ENCODE measurements at regions not wholly inside any gene's neighbourhood (a gene's known extent, or its start where the extent isn't known, plus 50 kb on each side); places are given as distances from the start of the nearest gene placed in this dataset.
"Not testable (repeated sequence)": the region's sequence is repeated elsewhere in the genome, so short reads cannot be mapped to it uniquely, and the experiment has no call there.

DNA sequence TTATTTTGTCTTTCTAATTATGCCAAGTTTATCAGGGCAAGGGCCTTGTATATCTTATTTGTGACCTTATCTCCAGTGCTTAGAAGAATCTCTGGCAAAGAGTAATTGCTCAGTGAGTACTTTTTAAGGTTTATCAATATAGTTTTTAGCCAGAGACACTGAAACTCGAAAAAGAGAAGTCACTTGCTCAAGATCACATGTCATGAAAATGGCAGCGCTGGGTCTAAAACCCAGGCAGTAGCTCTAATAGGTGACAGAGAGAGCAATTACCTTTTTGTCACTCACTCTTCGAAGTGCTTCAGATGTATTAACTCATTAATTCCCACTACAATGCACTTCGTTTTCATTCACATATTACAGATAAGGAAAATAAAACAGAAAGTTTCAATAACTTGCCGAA lies 667.5 kb downstream of the DOK5 start:
- DNase-seq = no peak

DNA sequence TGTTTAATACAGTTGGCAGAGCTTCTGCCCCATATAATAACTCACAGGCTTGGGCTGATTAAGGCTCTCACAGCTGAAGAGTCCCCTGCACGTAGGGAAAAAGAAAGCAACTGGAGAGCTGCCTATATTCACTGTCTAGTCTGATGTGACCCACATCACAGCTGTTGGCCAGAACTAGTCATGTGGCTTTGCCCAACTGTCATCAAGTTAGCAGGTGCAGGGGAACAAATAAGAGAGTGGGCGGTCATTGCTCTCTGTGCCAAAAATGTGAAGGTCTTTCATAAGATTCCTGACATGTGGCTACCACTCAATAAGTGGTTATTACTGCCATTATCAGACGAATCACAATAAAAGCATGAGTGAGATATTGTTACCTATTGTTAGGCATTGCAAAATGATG lies 665.2 kb downstream of the DOK5 start:
- DNase-seq = no peak

GRCh38 chr20:55139173-55139765 lies 663.9 kb downstream of the DOK5 start:
- DNase-seq = no peak

DNA sequence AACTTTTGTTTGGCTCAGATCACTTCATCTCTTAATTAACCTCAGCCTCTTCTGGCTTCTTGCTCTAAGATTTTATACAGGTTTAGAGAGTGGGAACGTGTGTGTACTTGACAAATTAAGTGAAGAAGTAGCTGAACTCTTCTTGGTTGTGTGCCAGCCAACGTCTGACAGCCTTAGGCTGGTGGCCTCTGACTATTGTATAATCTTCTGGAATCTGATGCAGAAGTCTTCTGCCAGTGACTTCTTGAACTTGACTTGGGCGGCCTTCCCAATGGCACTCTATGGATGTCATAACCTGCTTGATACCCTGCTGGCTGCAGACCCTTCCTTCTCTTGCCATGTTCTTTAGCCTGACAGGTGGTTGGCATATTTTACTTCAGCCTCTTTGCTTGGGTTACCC lies 660.5 kb downstream of the DOK5 start:
- DNase-seq = no peak

- no peak for DNase-seq
Measured at GRCh38 chr20:55132523-55132922, 657.1 kb downstream of the DOK5 start.

DNA sequence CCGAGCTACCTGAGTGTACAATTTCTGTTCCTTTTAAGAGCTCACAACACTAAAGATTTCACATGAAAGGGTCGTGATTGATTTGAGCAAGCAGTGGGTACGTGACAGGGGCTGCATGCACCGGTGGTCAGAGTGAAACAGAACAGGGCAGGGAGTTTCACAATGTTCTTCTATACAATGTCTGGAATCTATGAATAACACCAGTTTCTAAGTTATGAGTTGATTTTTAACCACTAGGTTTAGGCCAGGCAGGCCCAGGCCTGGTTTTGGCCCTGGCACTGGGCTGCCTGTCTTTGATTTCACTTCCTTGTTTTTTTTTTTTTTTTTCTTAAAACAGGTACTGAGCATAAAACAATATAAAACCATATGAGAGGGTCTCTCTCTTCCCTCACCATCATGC lies 642.2 kb downstream of the DOK5 start:
- DNase-seq = not testable (repeated sequence)

DNA sequence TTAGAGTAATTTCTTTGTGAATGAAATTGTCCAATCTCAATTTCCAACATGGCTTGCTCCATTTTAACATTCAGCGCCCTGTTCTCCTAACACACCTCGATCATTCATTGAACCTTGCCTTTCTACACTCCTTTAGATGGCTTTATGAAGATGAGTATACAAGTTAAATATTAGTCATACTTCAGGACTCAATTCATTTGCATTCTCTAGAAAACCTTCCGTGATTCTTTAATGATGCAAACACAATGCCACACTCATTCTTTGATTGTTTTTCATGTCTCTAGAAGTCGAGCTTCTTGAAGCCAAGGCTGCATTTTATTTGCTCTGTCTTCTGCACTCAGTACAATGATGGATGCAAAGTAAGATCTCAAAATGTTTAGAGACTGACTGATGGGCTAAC lies 641.2 kb downstream of the DOK5 start:
- DNase-seq = no peak

DNA sequence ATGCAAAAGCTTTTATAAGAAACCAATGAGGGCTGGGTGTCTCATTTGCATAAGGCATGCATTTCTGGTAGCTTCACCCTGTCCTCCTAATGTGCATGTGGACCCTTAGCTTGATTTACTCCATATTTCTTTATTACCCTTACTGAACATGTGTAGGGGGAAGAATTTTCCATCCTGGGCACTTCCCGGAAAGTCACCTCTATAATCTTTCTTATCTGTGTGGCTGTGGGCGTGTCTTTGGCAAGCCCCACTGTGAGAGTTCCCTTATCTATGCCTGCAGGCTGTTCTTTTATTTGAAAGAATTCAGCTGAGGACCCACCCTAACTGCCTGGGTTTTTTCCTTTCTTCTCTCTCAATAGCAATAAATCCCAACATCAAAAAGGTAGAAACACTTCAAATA lies 627.8 kb downstream of the DOK5 start:
- no peak for DNase-seq

- no peak for DNase-seq
Measured at GRCh38 chr20:55099251-55099650, 623.9 kb downstream of the DOK5 start.

GRCh38 chr20:55097621-55098020 lies 622.2 kb downstream of the DOK5 start:
- DNase-seq = no peak

DNA sequence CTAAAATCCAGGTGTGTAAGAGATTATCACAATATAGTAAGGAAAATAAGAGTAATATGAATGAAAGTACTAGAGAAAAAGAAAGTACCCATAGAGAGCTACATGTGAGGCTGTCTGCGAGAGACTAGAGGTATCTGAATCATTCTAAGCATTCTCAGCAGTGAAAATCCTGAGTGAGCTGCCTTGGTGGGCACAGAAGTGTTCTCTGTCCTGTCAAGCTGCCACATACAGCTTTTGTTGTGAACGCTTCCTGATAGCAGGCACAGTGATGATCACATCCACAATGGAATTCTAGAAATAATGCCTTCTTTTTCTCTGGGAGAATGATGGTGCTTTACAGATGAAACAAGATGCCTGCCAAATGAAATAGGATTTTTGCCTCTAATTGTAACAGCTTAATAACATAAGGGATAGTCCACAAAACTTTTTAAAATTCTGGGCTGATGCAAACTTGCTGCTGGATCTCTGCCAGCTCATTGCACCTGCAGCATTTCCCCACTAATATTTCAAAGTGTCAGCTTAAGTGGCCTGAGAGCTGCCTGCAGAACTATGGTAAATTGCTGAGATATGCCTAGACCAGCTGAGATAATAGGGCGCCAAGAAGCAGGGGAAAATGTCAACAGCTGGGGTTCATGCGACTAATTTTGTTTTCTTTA lies 620.5 kb downstream of the DOK5 start:
- no peak for DNase-seq

DNA sequence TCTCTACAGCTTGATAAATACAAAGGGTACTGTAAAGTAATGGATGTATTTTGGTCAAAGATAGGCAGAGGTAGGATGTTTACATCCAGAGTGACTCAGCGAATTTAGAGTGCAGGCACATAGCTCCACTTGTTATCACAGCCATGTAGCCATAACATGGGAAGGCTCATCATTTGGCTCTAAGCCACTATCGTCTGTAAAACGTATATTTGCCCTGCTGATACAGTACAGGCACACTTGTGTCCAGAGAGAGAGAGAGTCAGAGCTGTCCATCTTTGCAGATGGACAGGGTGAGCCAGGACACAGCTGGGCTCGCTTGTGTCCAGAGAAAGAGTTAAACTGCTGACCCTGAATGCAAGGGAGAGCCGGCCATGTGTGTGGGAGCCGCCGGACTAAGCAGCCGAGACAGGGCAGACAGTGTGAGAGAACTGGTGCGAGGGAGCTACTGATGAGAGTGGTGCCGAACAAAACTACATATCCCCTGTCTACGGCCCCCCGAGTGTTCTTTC lies 619.0 kb downstream of the DOK5 start:
- DNase-seq = no peak

DNA sequence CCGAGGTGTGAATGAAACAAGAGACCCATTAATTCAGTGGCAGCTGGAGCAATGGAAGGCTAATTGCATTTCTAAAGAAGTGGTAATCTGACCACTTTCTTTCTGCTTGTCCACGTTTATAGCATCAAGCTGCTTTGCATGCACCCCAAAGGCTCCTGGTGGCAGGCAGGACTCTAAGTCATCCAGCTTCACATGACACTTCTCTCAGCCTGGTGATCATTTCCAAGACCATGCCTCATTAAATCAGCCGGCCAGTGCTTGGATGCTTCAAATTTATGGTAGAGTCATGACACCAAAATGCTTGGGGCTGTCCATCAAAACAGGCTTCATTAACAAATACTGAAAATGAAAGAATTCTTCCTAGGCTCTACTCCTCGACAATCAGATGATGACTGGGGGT lies 614.9 kb downstream of the DOK5 start:
- no peak for DNase-seq

DNA sequence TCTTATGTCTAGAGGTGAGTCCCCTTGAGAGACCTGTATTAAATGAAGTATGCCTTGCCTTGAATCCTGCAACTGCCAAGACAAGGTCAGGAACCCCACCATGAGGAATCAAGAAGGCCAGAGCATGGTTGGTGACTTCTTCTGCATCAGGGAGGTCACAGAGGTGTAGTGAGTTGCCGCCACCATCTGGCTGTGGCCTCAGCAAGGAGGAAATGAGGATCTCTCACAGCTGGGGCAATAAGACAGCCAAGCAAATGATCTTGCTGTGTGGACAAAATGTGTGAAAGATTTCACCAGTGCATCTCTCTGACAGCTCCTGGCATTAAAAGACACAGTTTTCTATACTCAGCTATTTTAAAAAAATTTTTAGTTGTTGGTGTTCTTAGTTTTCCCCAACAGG lies 611.0 kb downstream of the DOK5 start:
- no peak for DNase-seq

DNA sequence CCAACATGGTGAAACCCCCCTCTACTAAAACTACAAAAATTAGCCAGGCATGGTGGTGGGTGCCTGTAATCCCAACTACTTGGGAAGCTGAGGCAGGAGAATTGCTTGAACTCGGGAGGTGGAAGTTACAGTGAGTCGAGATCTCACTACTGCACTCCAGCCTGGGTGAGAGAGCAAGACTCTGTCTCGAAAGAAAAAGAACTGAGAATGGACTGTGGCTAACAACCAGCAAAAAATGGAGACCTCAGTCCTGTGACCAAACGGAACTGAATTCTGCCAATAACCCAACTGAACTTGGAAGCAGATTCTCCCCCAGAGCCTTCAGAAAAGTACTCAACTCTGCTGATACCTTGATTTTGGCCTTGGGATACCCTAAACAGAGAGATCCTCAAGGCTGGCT lies 604.5 kb downstream of the DOK5 start:
- DNase-seq = no peak

- not testable (repeated sequence) for DNase-seq
Measured at GRCh38 chr20:55074266-55074840, 599.0 kb downstream of the DOK5 start.

DNA sequence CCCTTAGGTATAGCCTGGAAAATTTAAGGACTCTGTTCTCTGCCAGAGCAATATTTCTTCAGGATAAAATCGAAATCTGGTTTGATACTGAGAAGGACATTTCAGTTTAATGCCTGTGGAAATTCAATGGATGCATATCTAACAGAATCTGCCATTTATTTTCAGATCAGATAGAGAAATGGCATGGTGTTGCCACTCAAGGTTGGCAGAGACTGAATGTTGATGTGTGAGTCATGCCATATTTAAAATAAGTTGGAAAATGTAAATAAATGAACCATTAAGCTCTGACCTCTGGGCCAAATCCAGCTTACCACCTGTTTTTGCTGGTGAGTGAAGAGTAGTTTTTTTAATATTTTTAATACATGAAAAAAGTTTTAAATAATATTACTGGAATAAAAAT lies 594.6 kb downstream of the DOK5 start:
- no peak for DNase-seq

DNA sequence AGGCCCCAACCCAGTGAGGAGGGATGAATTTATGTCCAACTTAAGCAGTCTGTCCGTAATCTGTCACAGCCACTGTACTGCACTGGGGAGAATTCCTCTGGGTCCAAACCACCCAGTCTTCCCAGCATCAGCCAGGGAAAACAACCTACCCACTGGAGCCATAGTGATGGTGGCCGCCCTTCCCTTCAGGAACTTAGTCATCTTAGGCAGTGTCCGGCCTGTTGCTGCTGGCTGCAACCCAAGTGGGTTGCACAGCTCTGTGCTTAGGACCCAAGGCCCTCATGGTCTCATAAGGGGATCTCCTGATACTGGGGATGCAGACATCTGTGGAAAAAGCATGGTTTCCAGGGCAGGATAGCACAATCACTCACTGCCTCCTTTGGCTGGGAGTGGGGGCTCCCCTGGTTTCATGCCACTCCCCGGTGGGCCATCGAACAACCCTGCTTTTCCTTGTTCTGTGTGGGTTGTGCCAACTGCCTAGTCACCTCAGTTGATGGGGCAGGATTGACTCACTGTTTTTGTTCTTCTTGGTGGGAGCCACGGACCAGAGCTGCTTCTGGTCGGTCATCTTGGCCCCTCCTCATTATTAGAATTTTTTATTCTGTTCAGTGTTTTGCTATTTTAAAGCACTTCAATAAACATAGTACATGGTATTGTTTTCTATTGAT lies 591.9 kb downstream of the DOK5 start:
- DNase-seq = no peak

GRCh38 chr20:55058938-55059337 lies 583.5 kb downstream of the DOK5 start:
- no peak for DNase-seq

DNA sequence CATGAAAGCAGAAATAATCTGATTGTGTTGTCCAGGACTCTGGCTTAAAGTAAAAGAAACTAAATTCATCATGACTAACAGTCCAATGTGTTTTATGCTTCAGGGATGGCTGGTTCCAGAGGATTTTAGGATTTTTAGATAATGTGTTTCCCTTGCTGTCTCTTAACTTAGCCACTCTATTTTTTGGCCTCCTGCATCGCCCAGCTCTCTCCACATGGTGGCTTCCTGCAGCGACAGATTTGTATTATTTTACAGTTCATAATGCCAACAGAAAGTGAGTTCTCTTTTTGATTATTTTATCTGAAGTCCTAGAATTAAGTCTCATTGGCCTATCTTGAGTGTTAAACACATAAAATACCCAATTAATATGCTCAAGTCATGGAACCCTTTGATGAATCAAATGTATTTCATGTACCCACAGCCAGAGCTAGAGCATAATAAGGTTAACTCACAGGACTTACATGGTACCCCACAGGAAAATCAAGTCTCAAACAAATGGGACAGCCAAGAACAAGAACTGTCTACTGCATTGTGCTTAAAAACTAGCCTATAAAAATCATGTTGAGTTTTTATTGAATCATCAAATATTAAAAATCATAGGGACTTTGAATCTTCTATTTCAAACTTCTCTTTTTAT lies 582.5 kb downstream of the DOK5 start:
- DNase-seq = no peak

- DNase-seq = no peak
Measured at GRCh38 chr20:55054453-55054852, 579.1 kb downstream of the DOK5 start.

DNA sequence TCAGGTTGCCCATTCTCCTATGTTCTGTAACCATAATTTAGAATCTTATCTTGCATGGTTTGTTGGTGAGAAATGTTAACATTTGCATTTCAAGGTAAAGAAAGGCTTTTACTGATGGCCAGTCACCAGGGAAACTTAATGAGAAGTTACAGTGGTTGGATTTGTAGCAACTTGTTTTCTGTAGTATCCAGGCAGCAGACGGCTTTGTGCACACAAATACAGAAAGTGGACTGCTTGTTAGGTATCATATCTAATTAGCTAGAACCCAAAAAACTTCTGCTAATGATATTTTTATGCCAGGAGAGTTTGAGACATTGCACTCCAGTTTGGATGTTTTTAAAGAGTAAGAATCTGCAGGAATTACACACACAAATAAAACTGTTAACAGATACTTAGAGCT lies 578.0 kb downstream of the DOK5 start:
- DNase-seq = no peak

DNA sequence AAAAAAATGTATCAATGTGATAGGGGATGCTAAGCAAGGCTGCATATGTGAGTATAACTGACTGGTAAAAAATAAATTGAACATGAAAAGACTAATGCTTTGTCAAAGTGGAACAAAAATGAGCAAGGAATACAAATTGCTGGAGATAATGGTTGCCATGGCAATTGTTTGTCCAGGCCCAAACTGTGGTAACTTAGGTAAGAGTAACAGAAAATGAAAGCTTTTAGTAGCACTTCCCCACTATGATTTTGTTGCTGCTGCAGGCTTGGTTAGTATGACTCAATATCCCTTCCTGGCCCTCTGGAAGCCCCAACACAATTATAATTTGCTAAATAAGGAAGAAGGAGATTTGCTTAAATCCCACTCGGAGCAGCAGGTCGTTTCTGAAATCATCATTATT lies 577.1 kb downstream of the DOK5 start:
- no peak for DNase-seq

- no peak for DNase-seq
Measured at GRCh38 chr20:55038684-55039083, 563.3 kb downstream of the DOK5 start.

Data from NCI-H526 treated with DMSO at 0.1 percent for 48 hours (cell line).